ENCODE measurements at regions not wholly inside any gene's neighbourhood (a gene's known extent, or its start where the extent isn't known, plus 50 kb on each side); places are given as distances from the start of the nearest gene placed in this dataset.

GRCh38 chr15:52975941-52976449 lies 185.9 kb upstream of the ONECUT1 start:
- H3K27ac ChIP-seq, result no peak overlapping the region
- H3K36me3 ChIP-seq (ENCODE audit: insufficient read depth in 1 of 2, low read depth in 1 of 2), result no peaks in the 10 kb centered on the region
- DNase-seq, result no peak
- ATAC-seq, result no peak
- no peak for TF ChIP-seq CTCF (IDR thresholded peaks at IDR 0.05)
- peaks cover 0 to 2% (median 0%) of the 10 kb centered on the region in 3 donors for H3K27me3 ChIP-seq (ENCODE audit: insufficient read depth in 3 of 3, low read length in 2 of 3)
- no peaks in the 10 kb centered on the region for H3K9me3 ChIP-seq
- H3K4me1 ChIP-seq, result no peaks in the 10 kb centered on the region
- WGBS, 3 donors, result 53 to 58% (median 54%) methylated on average over 4 of the region's 4 CpGs
- intact Hi-C loops (cut with DNase I), result no loop called here
- no peak overlapping the region for H3K4me3 ChIP-seq

GRCh38 chr15:52963865-52964264 lies 173.7 kb upstream of the ONECUT1 start:
- intact Hi-C loops (cut with DNase I), result no loop called here
- Histone ChIP-seq H3K36me3 (ENCODE audit: insufficient read depth in 1 of 2, low read depth in 1 of 2) (no peaks in the 10 kb centered on the region), H3K27me3 (ENCODE audit: insufficient read depth in 3 of 3, low read length in 2 of 3) (no peaks in the 10 kb centered on the region), H3K9me3 (no peaks in the 10 kb centered on the region), H3K4me3 (no peak overlapping the region), H3K27ac (no peak overlapping the region), H3K4me1 (no peaks in the 10 kb centered on the region)
- DNase-seq (no peak), ATAC-seq (no peak)
- no peak for TF ChIP-seq CTCF (IDR thresholded peaks at IDR 0.05)

GRCh38 chr15:52960283-52960682 lies 170.1 kb upstream of the ONECUT1 start:
- Histone ChIP-seq H3K27me3 (ENCODE audit: insufficient read depth in 3 of 3, low read length in 2 of 3) (no peaks in the 10 kb centered on the region), H3K9me3 (no peaks in the 10 kb centered on the region), H3K36me3 (ENCODE audit: insufficient read depth in 1 of 2, low read depth in 1 of 2) (no peaks in the 10 kb centered on the region), H3K4me3 (no peak overlapping the region), H3K4me1 (no peaks in the 10 kb centered on the region), H3K27ac (no peak overlapping the region)
- WGBS, 3 donors, result 75 to 78% (median 76%) methylated on average over 6 of the region's 6 CpGs
- intact Hi-C loops (cut with DNase I), result no loop called here
- no peak for DNase-seq
- TF ChIP-seq CTCF (IDR thresholded peaks at IDR 0.05), result no peak
- ATAC-seq, result no peak

GRCh38 chr15:52943746-52944145 lies 153.6 kb upstream of the ONECUT1 start:
- 80 to 84% (median 82%) methylated on average over 2 of the region's 2 CpGs for WGBS, 3 donors
- no peak for DNase-seq
- H3K4me3 ChIP-seq, result no peak overlapping the region
- intact Hi-C loops (cut with DNase I), result no loop called here
- no peak for TF ChIP-seq CTCF (IDR thresholded peaks at IDR 0.05)
- no peak overlapping the region for H3K27ac ChIP-seq
- no peaks in the 10 kb centered on the region for H3K36me3 ChIP-seq (ENCODE audit: insufficient read depth in 1 of 2, low read depth in 1 of 2)
- H3K27me3 ChIP-seq (ENCODE audit: insufficient read depth in 3 of 3, low read length in 2 of 3), result no peaks in the 10 kb centered on the region
- no peak for ATAC-seq
- H3K9me3 ChIP-seq, result no peaks in the 10 kb centered on the region
- no peaks in the 10 kb centered on the region for H3K4me1 ChIP-seq

- Histone ChIP-seq H3K36me3 (ENCODE audit: insufficient read depth in 1 of 2, low read depth in 1 of 2) (no peaks in the 10 kb centered on the region), H3K9me3 (no peaks in the 10 kb centered on the region), H3K4me1 (no peaks in the 10 kb centered on the region), H3K27ac (no peak overlapping the region), H3K27me3 (ENCODE audit: insufficient read depth in 3 of 3, low read length in 2 of 3) (no peaks in the 10 kb centered on the region), H3K4me3 (no peak overlapping the region)
- WGBS, 3 donors, result 81 to 90% (median 89%) methylated on average over 1 of the region's 1 CpG
- DNase-seq (no peak), ATAC-seq (no peak)
- intact Hi-C loops (cut with DNase I), result no loop called here
- TF ChIP-seq CTCF (IDR thresholded peaks at IDR 0.05), result no peak
Observed at GRCh38 chr15:52936489-52936888, 146.4 kb upstream of the ONECUT1 start.

Measured in psoas muscle (tissue), 7 donors.